AG04450 (cell line): ENCODE measurements at regions not wholly inside any gene's neighbourhood (a gene's known extent, or its start where the extent isn't known, plus 50 kb on each side); places are given as distances from the start of the nearest gene placed in this dataset.

ENCODE experiments used
- CTCF ChIA-PET: fragments of 300-600, 350-600 bp; formaldehyde crosslinking; extraction: SDS; loops from one replicate; lab custom pipeline; 2022; ENCODE audit warnings: antibody characterized with exemption, inconsistent platforms; lab: Charles Lee
- POLR2A ChIA-PET: fragments of 350-600 bp; formaldehyde crosslinking; extraction: SDS; loops from one replicate; lab custom pipeline; 2021; ENCODE audit warnings: antibody characterized with exemption, inconsistent platforms; lab: Yijun Ruan, JAX
- DNase-seq: peaks from one replicate; pipeline ENCODE4 v3.0.0-alpha.2; 2011; ENCODE audit warnings: low read depth, low spot score
- H3K27ac ChIP-seq: one replicate; pipeline ENCODE4 v1.5.1; 2012; ENCODE audit warnings: low read depth, low read length, control low read depth
- H3K27me3 ChIP-seq: one replicate; pipeline ENCODE4 v1.6.0; 2012; ENCODE audit warnings: low read length; ENCODE audit not compliant: control insufficient read depth, insufficient read depth
- H3K4me3 ChIP-seq: 2 replicates; pipeline ENCODE4 v1.5.1; 2011; ENCODE audit warnings: mild to moderate bottlenecking, low read depth, low read length, control low read depth
- H3K9me3 ChIP-seq: 2 replicates; pipeline ENCODE4 v1.5.1; 2012; ENCODE audit warnings: low read length; ENCODE audit not compliant: control insufficient read depth, insufficient read depth
- TF ChIP-seq, protein P1 (sequence below): IDR thresholded peaks from 2 replicates; pipeline ENCODE4 v1.5.1; 2011; ENCODE audit warnings: low read depth, low read length, control low read depth, inconsistent platforms

DNA sequence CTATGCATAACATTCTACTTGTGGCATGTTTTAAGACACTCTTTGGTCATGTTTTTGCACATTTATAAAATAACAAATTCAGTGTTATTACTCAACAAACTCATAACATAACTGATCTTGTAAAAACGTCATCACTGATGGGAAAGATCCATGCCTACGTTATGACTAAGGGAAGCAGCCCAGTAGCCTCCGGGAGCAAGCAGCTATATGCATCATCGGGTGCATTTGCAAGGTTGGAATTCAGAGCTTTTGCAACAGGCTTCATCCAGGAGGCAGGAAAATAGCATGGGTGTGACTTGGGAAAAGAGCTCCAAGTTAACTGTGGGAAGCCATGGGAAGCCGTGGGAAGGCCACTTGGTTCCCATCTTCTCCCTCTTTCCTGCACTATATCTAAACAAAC lies 271.6 kb upstream of the SGK1 start:
- Histone ChIP-seq H3K4me3 (no peak overlapping the region), H3K27ac (peak overlapping the region; percentile 98), H3K9me3 (no peaks in the 10 kb centered on the region), H3K27me3 (no peaks in the 10 kb centered on the region)
- CTCF ChIA-PET, result interaction anchor here (0.8 to 2.1 kb wide), 2 partner anchors 51 to 410 kb away, joined by 5 to 7 read pairs; no protein-coding TSS in a partner anchor
- POLR2A ChIA-PET, result interaction anchor here (0.5 to 1.8 kb wide), 9 partner anchors 25 to 1298 kb away, joined by 3 to 6 read pairs (median 3); no protein-coding TSS in a partner anchor
- TF ChIP-seq, protein P1, sequence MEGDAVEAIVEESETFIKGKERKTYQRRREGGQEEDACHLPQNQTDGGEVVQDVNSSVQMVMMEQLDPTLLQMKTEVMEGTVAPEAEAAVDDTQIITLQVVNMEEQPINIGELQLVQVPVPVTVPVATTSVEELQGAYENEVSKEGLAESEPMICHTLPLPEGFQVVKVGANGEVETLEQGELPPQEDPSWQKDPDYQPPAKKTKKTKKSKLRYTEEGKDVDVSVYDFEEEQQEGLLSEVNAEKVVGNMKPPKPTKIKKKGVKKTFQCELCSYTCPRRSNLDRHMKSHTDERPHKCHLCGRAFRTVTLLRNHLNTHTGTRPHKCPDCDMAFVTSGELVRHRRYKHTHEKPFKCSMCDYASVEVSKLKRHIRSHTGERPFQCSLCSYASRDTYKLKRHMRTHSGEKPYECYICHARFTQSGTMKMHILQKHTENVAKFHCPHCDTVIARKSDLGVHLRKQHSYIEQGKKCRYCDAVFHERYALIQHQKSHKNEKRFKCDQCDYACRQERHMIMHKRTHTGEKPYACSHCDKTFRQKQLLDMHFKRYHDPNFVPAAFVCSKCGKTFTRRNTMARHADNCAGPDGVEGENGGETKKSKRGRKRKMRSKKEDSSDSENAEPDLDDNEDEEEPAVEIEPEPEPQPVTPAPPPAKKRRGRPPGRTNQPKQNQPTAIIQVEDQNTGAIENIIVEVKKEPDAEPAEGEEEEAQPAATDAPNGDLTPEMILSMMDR, result no peak
- DNase-seq, result peak; percentile 98

DNA sequence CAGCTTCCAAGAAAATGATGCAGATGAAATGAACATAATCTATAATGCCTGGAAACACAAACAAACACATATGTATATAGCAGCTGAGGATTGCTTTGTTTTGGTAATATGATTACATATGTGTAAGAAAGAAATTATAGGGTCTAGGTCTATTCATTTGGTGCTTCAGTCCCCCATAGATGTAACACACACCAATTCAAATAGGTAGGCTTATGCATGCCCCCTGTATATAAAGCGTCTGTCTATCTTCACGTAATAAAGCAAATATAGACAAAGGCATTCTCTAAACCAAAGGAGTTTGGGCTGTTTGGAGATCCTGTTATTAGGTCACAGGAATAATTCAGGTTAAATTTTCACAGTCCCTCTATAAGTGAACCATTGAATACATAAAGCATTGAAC lies 270.4 kb upstream of the SGK1 start:
- Histone ChIP-seq H3K4me3 (no peak overlapping the region), H3K27me3 (no peaks in the 10 kb centered on the region), H3K27ac (no peak overlapping the region), H3K9me3 (no peaks in the 10 kb centered on the region)
- no peak for DNase-seq
- TF ChIP-seq, protein P1, result no peak
- CTCF ChIA-PET, result interaction anchor here (0.5 kb wide), 1 partner anchor 1679 kb away, joined by 4 read pairs; no protein-coding TSS in a partner anchor
- POLR2A ChIA-PET, result no interaction called here

GRCh38 chr6:134585517-134585873 lies 267.6 kb upstream of the SGK1 start:
- POLR2A ChIA-PET, result no interaction called here
- no peak for DNase-seq
- no peak overlapping the region for H3K27ac ChIP-seq
- H3K27me3 ChIP-seq, result no peaks in the 10 kb centered on the region
- no peak overlapping the region for H3K4me3 ChIP-seq
- CTCF ChIA-PET, result interaction anchor here (0.5 kb wide), 1 partner anchor 397 kb away, joined by 4 read pairs; no protein-coding TSS in a partner anchor
- TF ChIP-seq, protein P1, result no peak
- no peaks in the 10 kb centered on the region for H3K9me3 ChIP-seq

DNA sequence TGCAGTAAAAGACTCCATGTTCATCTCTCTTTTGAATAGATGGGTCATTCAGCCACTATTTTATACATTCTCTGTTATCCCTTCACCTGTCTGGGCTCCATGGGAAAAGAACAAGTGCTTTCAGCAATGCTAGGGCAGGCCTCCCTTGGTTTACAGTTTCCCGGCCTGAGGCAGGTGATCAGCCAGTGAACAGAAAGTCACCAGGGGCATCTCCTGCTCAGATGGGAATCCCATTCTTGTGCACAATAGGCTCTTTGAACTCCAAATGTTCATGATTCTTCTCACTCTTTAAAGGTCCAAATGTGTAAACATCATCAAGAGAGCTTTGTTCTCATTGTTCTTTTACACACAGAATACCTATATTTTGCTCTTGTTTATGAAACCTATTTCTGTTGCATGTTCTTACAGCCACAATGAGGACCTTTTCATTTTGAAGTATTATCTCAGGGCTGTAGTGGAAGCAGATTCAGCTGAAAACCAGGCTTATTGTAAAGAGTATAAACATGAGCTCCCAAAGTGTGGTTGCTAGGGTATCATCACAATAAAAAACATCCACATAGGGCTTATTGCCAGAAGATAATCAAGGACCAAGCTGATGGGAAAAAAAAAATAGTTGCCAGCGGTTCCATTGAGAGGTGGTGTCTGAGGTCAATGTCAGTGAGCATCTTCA lies 267.1 kb upstream of the SGK1 start:
- no peak for DNase-seq
- CTCF ChIA-PET, result interaction anchor here (0.5 to 0.8 kb wide), 2 partner anchors 355 to 396 kb away, joined by 3 to 4 read pairs; no protein-coding TSS in a partner anchor
- Histone ChIP-seq H3K4me3 (no peak overlapping the region), H3K27me3 (no peaks in the 10 kb centered on the region), H3K9me3 (no peaks in the 10 kb centered on the region), H3K27ac (no peak overlapping the region)
- POLR2A ChIA-PET, result no interaction called here
- TF ChIP-seq, protein P1, result no peak

GRCh38 chr6:134577998-134578397 lies 260.1 kb upstream of the SGK1 start:
- Histone ChIP-seq H3K27me3 (no peaks in the 10 kb centered on the region), H3K9me3 (no peaks in the 10 kb centered on the region), H3K4me3 (no peak overlapping the region), H3K27ac (no peak overlapping the region)
- TF ChIP-seq, protein P1, result peak; percentile 33
- no peak for DNase-seq
- CTCF ChIA-PET, result interaction anchor here (0.6 to 1.3 kb wide), 2 partner anchors 16 to 464 kb away, joined by 3 to 4 read pairs; no protein-coding TSS in a partner anchor
- POLR2A ChIA-PET, result no interaction called here
